ENCODE measurements at regions not wholly inside any gene's neighbourhood (a gene's known extent, or its start where the extent isn't known, plus 50 kb on each side); places are given as distances from the start of the nearest gene placed in this dataset.
"Not testable (repeated sequence)": the region's sequence is repeated elsewhere in the genome, so short reads cannot be mapped to it uniquely, and the experiment has no call there.

GRCh38 chr6:2575236-2575635, 175.5 kb downstream of the MYLK4 start:
- Mint-ChIP-seq H3K27me3 (ENCODE audit: insufficient read depth) (no peaks in the 10 kb centered on the region), H3K9me3 (peaks cover 19% of the 10 kb centered on the region), H3K4me3 (no peak overlapping the region), H3K36me3 (ENCODE audit: low read depth) (no peaks in the 10 kb centered on the region), H3K27ac (no peak overlapping the region), H3K4me1 (peaks cover 3% of the 10 kb centered on the region)
- Histone ChIP-seq H3K9me3 (ENCODE audit: control insufficient read depth, low read length) (peaks cover 7% of the 10 kb centered on the region), H3K9ac (ENCODE audit: extremely low read depth, low read length, poor library complexity, severe bottlenecking) (no peak overlapping the region), H3K27ac (ENCODE audit: low read depth, low read length) (no peak overlapping the region), H3K4me1 (ENCODE audit: control insufficient read depth, insufficient read depth, low read length) (no peaks in the 10 kb centered on the region), H3K27me3 (ENCODE audit: control insufficient read depth, insufficient read depth, low read length, poor library complexity, severe bottlenecking) (no peaks in the 10 kb centered on the region), H3K4me3 (ENCODE audit: low read length) (no peak overlapping the region), H3K36me3 (ENCODE audit: control insufficient read depth, insufficient read depth, low read length) (no peaks in the 10 kb centered on the region)
- no peak for TF ChIP-seq CTCF (conservative IDR thresholded peaks at IDR 0.05)
- WGBS, 2 experiments (ENCODE audit: insufficient coverage in 1 of 2, insufficient read length in 1 of 2), result 93 to 95% methylated on average over 4 to 5 of the region's 5 CpGs
- no peak for DNase-seq

DNA sequence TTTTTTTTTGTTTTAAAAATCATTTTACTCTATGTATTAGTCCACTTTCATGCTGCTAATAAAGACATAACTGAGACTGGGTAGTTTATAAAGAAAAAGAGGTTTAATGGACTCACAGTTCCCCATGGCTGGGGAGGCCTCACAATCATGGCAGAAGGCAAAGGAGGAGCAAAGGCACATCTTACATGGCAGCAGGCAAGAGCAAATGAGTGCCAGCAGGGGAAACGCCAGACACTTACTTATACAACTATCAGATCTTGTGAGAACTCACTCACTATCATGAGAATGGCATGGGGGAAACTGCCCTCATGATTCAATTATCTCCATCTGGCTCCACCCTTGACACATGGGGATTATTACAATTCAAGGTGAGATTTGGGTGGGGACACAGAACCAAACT, 181.3 kb downstream of the MYLK4 start:
- H3K4me1 Mint-ChIP-seq, H3K4me3 Mint-ChIP-seq: not testable (repeated sequence)

DNA sequence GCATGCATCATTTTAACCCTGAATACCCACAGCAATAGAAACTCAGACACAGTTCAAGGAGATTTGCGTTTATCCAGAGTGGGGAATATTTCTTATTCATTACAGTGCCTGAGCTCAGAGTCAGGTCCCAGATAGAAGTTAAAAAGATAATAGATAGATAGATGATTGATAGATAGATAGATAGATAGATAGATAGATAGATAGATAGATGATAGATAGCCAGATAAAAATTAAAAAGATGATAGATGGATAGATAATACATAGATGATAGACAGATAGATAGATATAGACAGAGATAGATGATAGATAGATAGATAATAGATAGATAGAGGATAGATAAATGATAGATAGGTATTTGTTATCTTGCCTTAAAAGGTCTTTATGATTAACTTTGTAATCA, 184.7 kb downstream of the MYLK4 start:
- H3K4me1 ChIP-seq (ENCODE audit: control insufficient read depth, insufficient read depth, low read length), result no peaks in the 10 kb centered on the region
- Mint-ChIP-seq H3K27me3 (ENCODE audit: insufficient read depth) (peaks cover 3% of the 10 kb centered on the region), H3K9me3 (peaks cover 22% of the 10 kb centered on the region), H3K4me3 (no peak overlapping the region), H3K4me1 (no peaks in the 10 kb centered on the region), H3K36me3 (ENCODE audit: low read depth) (no peaks in the 10 kb centered on the region), H3K27ac (no peak overlapping the region)
- H3K36me3 ChIP-seq (ENCODE audit: control insufficient read depth, insufficient read depth, low read length), result no peaks in the 10 kb centered on the region
- no peaks in the 10 kb centered on the region for H3K27me3 ChIP-seq (ENCODE audit: control insufficient read depth, insufficient read depth, low read length, poor library complexity, severe bottlenecking)
- no peak for DNase-seq
- H3K9ac ChIP-seq (ENCODE audit: extremely low read depth, low read length, poor library complexity, severe bottlenecking), result no peak overlapping the region
- H3K4me3 ChIP-seq (ENCODE audit: low read length), result no peak overlapping the region
- 92 to 100% methylated on average over 1 of the region's 1 CpG for WGBS, 2 experiments (ENCODE audit: insufficient coverage in 1 of 2, insufficient read length in 1 of 2)
- H3K27ac ChIP-seq (ENCODE audit: low read depth, low read length), result no peak overlapping the region
- peaks cover 19% of the 10 kb centered on the region for H3K9me3 ChIP-seq (ENCODE audit: control insufficient read depth, low read length)
- TF ChIP-seq CTCF (conservative IDR thresholded peaks at IDR 0.05), result no peak

More for the DNA sequence above, 181.3 kb downstream of the MYLK4 start:
- H3K27ac Mint-ChIP-seq; DNase-seq; H3K36me3 Mint-ChIP-seq (ENCODE audit: low read depth); H3K27ac ChIP-seq (ENCODE audit: low read depth, low read length); H3K27me3 ChIP-seq (ENCODE audit: control insufficient read depth, insufficient read depth, low read length, poor library complexity, severe bottlenecking); H3K4me3 ChIP-seq (ENCODE audit: low read length); H3K9ac ChIP-seq (ENCODE audit: extremely low read depth, low read length, poor library complexity, severe bottlenecking); H3K4me1 ChIP-seq (ENCODE audit: control insufficient read depth, insufficient read depth, low read length); H3K27me3 Mint-ChIP-seq (ENCODE audit: insufficient read depth); H3K36me3 ChIP-seq (ENCODE audit: control insufficient read depth, insufficient read depth, low read length): not testable (repeated sequence)
- 80% methylated on average over 1 of the region's 1 CpG; no CpG with 5 or more reads in 1 of the 2 experiments for WGBS, 2 experiments (ENCODE audit: insufficient coverage in 1 of 2, insufficient read length in 1 of 2)
- peaks cover 27% of the 10 kb centered on the region for H3K9me3 Mint-ChIP-seq
- peaks cover 25% of the 10 kb centered on the region for H3K9me3 ChIP-seq (ENCODE audit: control insufficient read depth, low read length)

GRCh38 chr6:2565499-2565898, 185.2 kb downstream of the MYLK4 start:
- no peak overlapping the region for H3K9ac ChIP-seq (ENCODE audit: extremely low read depth, low read length, poor library complexity, severe bottlenecking)
- no peaks in the 10 kb centered on the region for H3K4me1 ChIP-seq (ENCODE audit: control insufficient read depth, insufficient read depth, low read length)
- no peak for TF ChIP-seq CTCF (conservative IDR thresholded peaks at IDR 0.05)
- DNase-seq, result no peak
- no peaks in the 10 kb centered on the region for H3K27me3 ChIP-seq (ENCODE audit: control insufficient read depth, insufficient read depth, low read length, poor library complexity, severe bottlenecking)
- Mint-ChIP-seq H3K27ac (no peak overlapping the region), H3K4me1 (no peaks in the 10 kb centered on the region), H3K4me3 (no peak overlapping the region), H3K36me3 (ENCODE audit: low read depth) (no peaks in the 10 kb centered on the region), H3K27me3 (ENCODE audit: insufficient read depth) (peaks cover 3% of the 10 kb centered on the region), H3K9me3 (peaks cover 20% of the 10 kb centered on the region)
- no peaks in the 10 kb centered on the region for H3K36me3 ChIP-seq (ENCODE audit: control insufficient read depth, insufficient read depth, low read length)
- H3K4me3 ChIP-seq (ENCODE audit: low read length), result no peak overlapping the region
- peaks cover 19% of the 10 kb centered on the region for H3K9me3 ChIP-seq (ENCODE audit: control insufficient read depth, low read length)
- 70 to 78% methylated on average over 5 of the region's 5 CpGs for WGBS, 2 experiments (ENCODE audit: insufficient coverage in 1 of 2, insufficient read length in 1 of 2)
- no peak overlapping the region for H3K27ac ChIP-seq (ENCODE audit: low read depth, low read length)

Measured in endodermal cell (in vitro differentiated cells).